Cerebellar cortex (tissue), 1 donor: ENCODE measurements at regions not wholly inside any gene's neighbourhood (a gene's known extent, or its start where the extent isn't known, plus 50 kb on each side); places are given as distances from the start of the nearest gene placed in this dataset.

Experiments used
- DNase-seq: peaks from one replicate; pipeline ENCODE4 v3.0.0-alpha.2; 2015; ENCODE audit warnings: low spot score

GRCh38 chr1:113266788-113267187 lies 123.5 kb upstream of the MAGI3 start:
- DNase-seq, result no peak

- DNase-seq, result no peak
Measured at GRCh38 chr1:113269168-113269963, 120.9 kb upstream of the MAGI3 start.

- no peak for DNase-seq
Measured at GRCh38 chr1:113271039-113271438, 119.3 kb upstream of the MAGI3 start.

DNA sequence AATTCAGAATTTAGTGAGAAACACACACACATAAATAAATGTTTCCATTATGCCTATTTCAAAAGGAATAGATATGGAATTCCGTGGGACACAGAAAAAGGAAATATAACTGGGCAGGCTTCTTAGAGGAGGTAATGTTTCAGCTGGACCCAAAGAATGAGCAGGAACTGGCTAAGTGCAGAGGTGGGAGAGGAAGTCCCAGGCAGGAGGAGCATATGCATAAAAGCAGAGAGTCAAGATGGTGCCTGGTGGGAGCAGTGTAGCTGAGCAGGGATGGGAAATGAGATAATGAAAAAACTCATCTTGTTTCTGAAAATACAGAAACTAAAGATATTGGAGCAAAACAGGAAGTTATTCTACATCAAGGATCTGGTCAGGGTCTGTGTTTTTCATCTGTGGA lies 115.2 kb upstream of the MAGI3 start:
- DNase-seq, result no peak

GRCh38 chr1:113275691-113276090 lies 114.6 kb upstream of the MAGI3 start:
- no peak for DNase-seq

DNA sequence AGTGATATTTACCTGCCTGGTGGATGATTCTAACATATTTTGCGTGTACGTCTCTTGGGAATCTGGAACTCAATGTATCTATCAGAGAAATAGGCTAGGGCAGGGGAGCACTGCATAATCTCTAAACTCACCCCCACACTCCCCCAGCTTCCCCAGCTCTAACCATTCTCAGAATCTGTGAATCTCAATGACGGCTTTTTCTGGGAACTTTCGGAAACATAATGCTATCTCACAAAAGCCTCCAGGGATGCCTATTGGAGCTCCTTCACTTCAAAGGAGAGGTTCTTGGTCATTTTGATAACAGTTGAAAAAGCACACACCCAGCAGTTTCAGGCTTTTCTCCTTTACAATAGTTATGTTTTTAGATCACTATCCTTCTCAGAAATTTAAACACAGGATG lies 113.8 kb upstream of the MAGI3 start:
- DNase-seq, result no peak

DNA sequence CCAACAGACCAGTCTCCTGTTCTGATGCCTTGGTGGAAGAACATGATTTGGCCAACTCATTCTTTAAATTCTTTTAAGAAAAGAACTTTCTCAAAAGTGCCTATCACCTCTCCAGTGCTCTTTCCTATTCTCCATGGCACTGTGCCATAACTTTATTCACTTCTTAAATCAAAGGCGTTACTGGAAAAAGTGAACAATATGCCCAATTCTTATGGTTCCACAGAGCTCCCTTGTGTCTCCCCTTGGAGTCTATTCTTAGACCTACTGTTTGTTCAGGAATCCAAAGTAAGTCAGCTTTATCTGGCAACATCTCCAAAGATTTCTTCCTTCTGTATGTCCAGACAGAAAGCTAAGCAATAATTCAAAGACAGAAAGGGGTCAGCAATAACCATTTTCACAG lies 111.9 kb upstream of the MAGI3 start:
- no peak for DNase-seq

DNA sequence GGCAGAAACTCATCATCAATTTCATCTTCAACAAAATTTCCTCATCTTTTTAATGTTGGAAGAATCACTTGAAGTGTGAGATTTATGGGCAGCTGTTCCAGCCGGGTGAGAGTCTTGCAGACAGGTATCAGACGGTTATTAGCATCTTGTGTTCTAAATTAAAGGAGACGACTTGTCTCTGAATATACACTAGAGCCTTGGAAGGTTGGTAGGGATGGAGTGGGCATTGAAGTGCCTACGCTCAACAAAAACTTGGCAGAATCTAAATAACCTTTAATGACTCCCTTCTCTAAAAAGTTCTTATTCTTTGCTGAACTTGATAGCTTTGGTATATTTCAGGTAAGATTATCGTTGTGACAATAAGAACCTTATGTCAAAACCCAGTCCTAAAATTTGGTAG lies 111.5 kb upstream of the MAGI3 start:
- no peak for DNase-seq

- no peak for DNase-seq
Measured at GRCh38 chr1:113279776-113280391, 110.4 kb upstream of the MAGI3 start.

GRCh38 chr1:113280581-113280980 lies 109.7 kb upstream of the MAGI3 start:
- no peak for DNase-seq

DNA sequence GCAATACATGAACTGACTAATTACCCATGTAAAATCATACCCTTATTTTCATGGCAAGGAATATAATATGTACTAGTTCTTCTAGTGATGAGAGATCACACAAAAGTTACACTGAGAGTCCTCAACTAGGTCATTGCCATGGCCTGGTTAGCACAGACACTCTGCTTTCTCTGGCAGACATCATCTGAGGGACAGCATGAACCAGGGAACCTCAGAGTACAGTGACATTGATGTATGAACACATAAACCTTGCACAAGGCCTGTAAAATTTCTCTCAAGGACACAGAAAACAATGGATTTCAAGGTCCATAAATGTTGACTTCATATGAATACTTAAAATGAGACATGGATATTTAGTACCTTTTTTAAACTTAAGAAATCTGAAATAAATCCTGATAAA lies 108.8 kb upstream of the MAGI3 start:
- no peak for DNase-seq

- DNase-seq, result no peak
Measured at GRCh38 chr1:113282008-113282892, 108.1 kb upstream of the MAGI3 start.

- DNase-seq, result no peak
Measured at GRCh38 chr1:113282893-113283285, 107.4 kb upstream of the MAGI3 start.

- DNase-seq, result no peak
Measured at GRCh38 chr1:113283914-113284313, 106.4 kb upstream of the MAGI3 start.

GRCh38 chr1:113286156-113286555 lies 104.2 kb upstream of the MAGI3 start:
- DNase-seq, result no peak

GRCh38 chr1:113291777-113292602 lies 98.3 kb upstream of the MAGI3 start:
- DNase-seq, result no peak

DNA sequence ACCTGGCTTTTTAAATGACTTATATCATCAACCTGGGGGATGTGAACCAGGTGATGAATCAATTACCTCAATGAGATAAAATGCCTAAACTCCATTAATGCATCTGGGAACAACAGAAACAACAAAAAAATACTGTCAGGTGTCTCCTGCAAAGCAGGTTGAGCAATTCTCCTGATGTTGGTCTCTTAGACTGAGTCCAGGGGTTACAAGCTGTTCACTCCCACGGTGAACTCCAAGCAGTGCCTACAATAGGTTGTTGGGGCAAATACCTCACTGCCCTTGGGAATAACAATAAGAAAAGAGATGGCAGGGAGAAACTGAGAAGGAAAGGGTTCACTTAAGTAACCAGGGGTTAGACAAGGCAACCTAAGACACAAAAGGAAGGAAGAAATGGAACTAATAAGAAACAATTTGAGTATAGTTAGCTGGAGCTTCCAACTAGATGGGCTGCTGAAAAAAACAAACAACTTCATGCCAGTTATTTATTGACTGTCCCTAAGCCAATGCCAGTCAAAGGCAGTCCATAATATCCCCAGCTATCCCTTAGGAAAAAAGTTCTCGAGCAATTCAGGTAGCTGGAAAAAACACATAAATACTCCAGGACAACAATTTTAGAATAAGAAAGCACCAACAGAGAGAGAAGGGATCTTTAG lies 97.6 kb upstream of the MAGI3 start:
- DNase-seq, result no peak

DNA sequence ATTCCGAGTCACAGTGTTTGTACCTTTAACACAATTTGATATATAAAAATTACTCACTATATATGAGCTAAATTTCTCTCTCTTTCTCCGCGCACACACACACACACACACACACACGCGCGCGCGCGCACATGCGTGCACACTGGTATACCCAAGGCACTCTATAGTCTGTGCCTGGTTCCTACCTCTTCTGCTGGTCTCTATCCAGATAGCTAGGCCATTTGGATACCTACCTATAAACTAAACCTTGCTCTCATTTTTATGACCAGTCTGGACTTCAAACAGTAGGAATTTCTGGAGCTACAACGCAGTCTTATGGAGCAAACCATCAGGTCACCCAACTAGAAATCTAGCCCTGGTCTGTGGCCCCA lies 97.1 kb upstream of the MAGI3 start:
- DNase-seq, result no peak

- no peak for DNase-seq
Measured at GRCh38 chr1:113297749-113298148, 92.6 kb upstream of the MAGI3 start.

GRCh38 chr1:113298941-113299340 lies 91.4 kb upstream of the MAGI3 start:
- no peak for DNase-seq

DNA sequence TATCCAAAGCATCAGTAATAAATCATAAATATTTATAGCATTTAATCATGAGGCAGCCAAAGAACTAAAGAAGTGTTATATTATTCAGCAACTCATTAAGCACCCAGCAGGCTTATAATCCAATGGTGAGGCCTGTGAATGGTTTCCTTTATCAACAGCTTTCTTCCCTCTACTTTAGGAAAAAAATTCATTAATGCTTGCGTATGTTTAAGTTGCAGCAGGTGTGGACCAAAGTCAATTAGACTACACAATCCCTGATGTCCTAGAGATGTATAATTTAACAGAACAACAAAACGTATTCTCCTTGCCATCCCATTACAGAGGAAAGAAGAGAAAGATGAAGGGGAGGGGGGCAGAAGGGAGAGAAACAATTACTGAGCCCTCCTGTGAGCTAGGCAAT lies 87.7 kb upstream of the MAGI3 start:
- DNase-seq, result no peak

- no peak for DNase-seq
Measured at GRCh38 chr1:113303267-113303666, 87.0 kb upstream of the MAGI3 start.
